SH-SY5Y (cell line): ENCODE measurements at regions not wholly inside any gene's neighbourhood (a gene's known extent, or its start where the extent isn't known, plus 50 kb on each side); places are given as distances from the start of the nearest gene placed in this dataset.

ENCODE experiments used
- GATA2 ChIP-seq: IDR thresholded peaks from 2 replicates; pipeline ENCODE4 v1.6.1; 2011; ENCODE audit warnings: mild to moderate bottlenecking, low read depth, low read length
- GATA3 ChIP-seq: IDR thresholded peaks from 2 replicates; pipeline ENCODE4 v1.6.1; 2011; ENCODE audit warnings: low read depth, mild to moderate bottlenecking, low read length, moderate library complexity

- TF ChIP-seq GATA2, result no peak
- no peak for TF ChIP-seq GATA3
These were observed 473.4 kb downstream of the TBL1XR1 start for GRCh38 chr3:176723758-176724393.
